K562 (cell line): ENCODE measurements at regions not wholly inside any gene's neighbourhood (a gene's known extent, or its start where the extent isn't known, plus 50 kb on each side); places are given as distances from the start of the nearest gene placed in this dataset.

Source experiments
- ATAC-seq: fragments of 200-7000 bp; cut with Tn5 transposase; 3 replicates; pipeline ENCODE4 v1.9.1; 2020; ENCODE audit warnings: moderate library complexity
- BruUV-seq: library from RNA; stranded (reverse); fragments of 400-500 nt; replicated peaks from 2 replicates; lab custom pipeline; 2021; lab: Mats Ljungman, UMichigan
- CTCF ChIA-PET: fragments of 300-600 bp; formaldehyde crosslinking; extraction: SDS; loops from one replicate; lab custom pipeline; 2021; ENCODE audit warnings: low intra/inter-chr PET ratio; lab: Yijun Ruan, JAX
- POLR2A ChIA-PET: fragments of 300-600, 350-650 bp; sonication (Branson Sonifier 250); formaldehyde crosslinking; extraction: SDS; loops from one replicate; lab custom pipeline; 2021; ENCODE audit warnings: antibody characterized with exemption, inconsistent platforms; lab: Yijun Ruan, JAX
- DNase-seq, 4 experiments: peaks; one replicate each; pipeline versions ENCODE4 v3.0.0 to v3.0.0-alpha.2; 2011 to 2018; ENCODE audit warnings: low spot score in 3 of 4, mixed read lengths in 3 of 4; ENCODE audit errors: extremely low read depth in 1 of 4
- FAIRE-seq: peaks from 2 replicates; lab custom pipeline; 2011; peaks lifted over from hg19 to GRCh38; lab: Jason Lieb, UNC
- H2AFZ ChIP-seq: 2 replicates; pipeline ENCODE4 v1.6.0; 2011; ENCODE audit warnings: low read depth, low read length, control low read depth, inconsistent platforms
- H3K27ac ChIP-seq: fragments of 200-600 bp; 3 replicates; pipeline ENCODE4 v1.8.0; 2011; ENCODE audit warnings: low read depth, mild to moderate bottlenecking, control low read depth, inconsistent platforms, low read length, moderate library complexity, mixed read lengths; ENCODE audit errors: extremely low read depth
- H3K27me3 ChIP-seq, 2 experiments: fragments of 300-600 bp in 1 of 2; 2 replicates in 1 of 2; 3 replicates in 1 of 2; pipeline versions ENCODE4 v1.6.0 to v1.8.0; 2011; ENCODE audit warnings: inconsistent platforms in 2 of 2, low read length in 2 of 2, mild to moderate bottlenecking in 1 of 2, mixed read lengths in 1 of 2, moderate library complexity in 1 of 2; ENCODE audit not compliant: control insufficient read depth in 2 of 2, insufficient read depth in 2 of 2
- H3K36me3 ChIP-seq: fragments of 300-600 bp; 3 replicates; pipeline ENCODE4 v1.8.0; 2011; ENCODE audit warnings: mild to moderate bottlenecking, low read length, inconsistent platforms; ENCODE audit not compliant: control insufficient read depth, insufficient read depth
- H3K4me1 ChIP-seq, 2 experiments: fragments of 200-600 bp in 1 of 2; replicated peaks in 1 of 2; 2 replicates in 1 of 2; 3 replicates in 1 of 2; pipeline versions ENCODE4 v1.5.1 to v1.8.0; 2011; ENCODE audit warnings: inconsistent platforms in 2 of 2, low read length in 2 of 2, mild to moderate bottlenecking in 1 of 2, mixed read lengths in 1 of 2, moderate library complexity in 1 of 2; ENCODE audit not compliant: control insufficient read depth in 2 of 2, insufficient read depth in 2 of 2
- H3K4me2 ChIP-seq: 2 replicates; pipeline ENCODE4 v1.6.1; 2011; ENCODE audit warnings: low read length, control low read depth, inconsistent platforms, mixed read lengths; ENCODE audit not compliant: insufficient read depth
- H3K4me3 ChIP-seq: fragments of 200-600 bp; sonication (generic), shearing (Covaris generic); 2 replicates; pipeline ENCODE4 v1.5.1; 2016; ENCODE audit warnings: control low read depth, inconsistent platforms
- H3K79me2 ChIP-seq: fragments of 200-600 bp; 3 replicates; pipeline ENCODE4 v1.8.0; 2011; ENCODE audit warnings: low read length, inconsistent platforms; ENCODE audit not compliant: control insufficient read depth, insufficient read depth
- H3K9ac ChIP-seq, 2 experiments: 2 replicates each; pipeline versions ENCODE4 v1.6.0 to v1.6.1; 2011; ENCODE audit warnings: low read depth in 2 of 2, low read length in 2 of 2, control low read depth in 1 of 2, inconsistent platforms in 1 of 2, mild to moderate bottlenecking in 1 of 2, mixed read lengths in 1 of 2; ENCODE audit not compliant: insufficient read depth in 1 of 2
- H3K9me1 ChIP-seq: one replicate; pipeline ENCODE4 v1.6.0; 2011; ENCODE audit warnings: inconsistent platforms, mild to moderate bottlenecking, low read length, moderate library complexity; ENCODE audit not compliant: control insufficient read depth, insufficient read depth
- H3K9me3 ChIP-seq: replicated peaks from 2 replicates; pipeline ENCODE4 v1.5.1; 2011; ENCODE audit warnings: low read depth, low read length, inconsistent platforms; ENCODE audit not compliant: control insufficient read depth, insufficient read depth
- H4K20me1 ChIP-seq: replicated peaks from 2 replicates; pipeline ENCODE4 v1.6.1; 2011; ENCODE audit warnings: low read length, inconsistent platforms, mixed read lengths; ENCODE audit not compliant: control insufficient read depth, insufficient read depth
- CEBPG ChIP-seq, 3 experiments: fragments of 200-800 bp in 1 of 3; sonication (Bioruptor generic) in 1 of 3; sonication (generic) in 1 of 3; formaldehyde crosslinking in 1 of 3; IDR thresholded peaks in 2 of 3; conservative IDR thresholded peaks in 1 of 3; 2 replicates each; pipeline versions ENCODE4 v1.6.1 to v1.8.0; 2016 to 2022; ENCODE audit warnings: missing compliant biosample characterization in 2 of 3, missing genetic modification characterization in 2 of 3, mild to moderate bottlenecking in 1 of 3, missing genetic modification reagents in 1 of 3
- CREB1 ChIP-seq, 2 experiments: sonication (generic) in 1 of 2; formaldehyde crosslinking in 1 of 2; IDR thresholded peaks; 2 replicates each; pipeline versions ENCODE4 v1.6.1 to v1.8.0; 2012 to 2022; ENCODE audit warnings: inconsistent platforms in 1 of 2, mild to moderate bottlenecking in 1 of 2, missing genetic modification reagents in 1 of 2, moderate library complexity in 1 of 2
- ESRRB ChIP-seq: fragments of 250-450 bp; sonication (Bioruptor Pico); IDR thresholded peaks from 2 replicates; pipeline ENCODE4 v1.5.0; 2020; ENCODE audit warnings: mild to moderate bottlenecking, moderate library complexity, borderline replicate concordance
- GABPB1 ChIP-seq: sonication (generic); formaldehyde crosslinking; IDR thresholded peaks from 2 replicates; pipeline ENCODE4 v1.8.0; 2022; ENCODE audit warnings: mild to moderate bottlenecking, missing genetic modification reagents
- IRF2 ChIP-seq: sonication (generic); formaldehyde crosslinking; IDR thresholded peaks from 2 replicates; pipeline ENCODE4 v1.8.1; 2022; ENCODE audit warnings: mild to moderate bottlenecking, missing genetic modification reagents
- MTF1 ChIP-seq: fragments of 250-450 bp; sonication (Bioruptor Pico); IDR thresholded peaks from 2 replicates; pipeline ENCODE4 v1.9.0; 2021; ENCODE audit warnings: moderate library complexity, mild to moderate bottlenecking, inconsistent platforms, borderline replicate concordance
- PTTG1 ChIP-seq: fragments of 450-650 bp; IDR thresholded peaks from 2 replicates; pipeline ENCODE4 v1.6.1; 2016; ENCODE audit warnings: low read depth, mild to moderate bottlenecking, missing genetic modification characterization, missing compliant biosample characterization
- RCOR1 ChIP-seq, 2 experiments: IDR thresholded peaks; 2 replicates each; pipeline ENCODE4 v1.6.1; 2012; ENCODE audit warnings: low read depth in 2 of 2, low read length in 2 of 2, borderline replicate concordance in 1 of 2, improper control_type of control experiment in 1 of 2
- TBL1XR1 ChIP-seq, 2 experiments: IDR thresholded peaks; 2 replicates each; pipeline ENCODE4 v1.6.1; 2012; ENCODE audit warnings: improper control_type of control experiment in 2 of 2, low read length in 2 of 2, mild to moderate bottlenecking in 1 of 2
- ZNF408 ChIP-seq: fragments of 250-450 bp; sonication (Bioruptor Pico); IDR thresholded peaks from 2 replicates; pipeline ENCODE4 v1.4.0; 2020; ENCODE audit warnings: low read depth, mild to moderate bottlenecking, moderate library complexity
- WGBS: fragments of 100-300 bp; shearing (Covaris generic); methylation state at CpG from one replicate; pipeline ENCODE4 v1.1.6; 2016; ENCODE audit warnings: low coverage, mixed read lengths; ENCODE audit not compliant: insufficient coverage; ENCODE audit errors: missing lambda C conversion rate; 5-methylcytosine and 5-hydroxymethylcytosine counted together
- in situ Hi-C: fragments of 300-500 bp; cut with MboI; formaldehyde crosslinking; loops from 4 replicates; pipeline ENCODE4 v1.15.0; 2018; ENCODE audit warnings: inconsistent platforms, mixed read lengths
- intact Hi-C: fragments of 100-400 bp; cut with micrococcal nuclease; formaldehyde crosslinking; loops from 2 replicates; pipeline ENCODE4 v1.14.2; 2022
- TF ChIP-seq, protein P1 (sequence below): fragments of 450-650 bp; formaldehyde crosslinking; IDR thresholded peaks from 2 replicates; pipeline ENCODE4 v1.4.0; 2020; ENCODE audit warnings: mild to moderate bottlenecking, moderate library complexity
- TF ChIP-seq, protein P2 (sequence below): fragments of 250-450 bp; sonication (Bioruptor Pico); IDR thresholded peaks from 2 replicates; pipeline ENCODE4 v1.5.0; 2020; ENCODE audit warnings: mild to moderate bottlenecking, borderline replicate concordance
- TF ChIP-seq, protein P3 (sequence below): fragments of 450-650 bp; IDR thresholded peaks from 2 replicates; pipeline ENCODE4 v1.6.1; 2018; ENCODE audit warnings: mild to moderate bottlenecking, low read depth; ENCODE audit not compliant: partially characterized antibody

DNA sequence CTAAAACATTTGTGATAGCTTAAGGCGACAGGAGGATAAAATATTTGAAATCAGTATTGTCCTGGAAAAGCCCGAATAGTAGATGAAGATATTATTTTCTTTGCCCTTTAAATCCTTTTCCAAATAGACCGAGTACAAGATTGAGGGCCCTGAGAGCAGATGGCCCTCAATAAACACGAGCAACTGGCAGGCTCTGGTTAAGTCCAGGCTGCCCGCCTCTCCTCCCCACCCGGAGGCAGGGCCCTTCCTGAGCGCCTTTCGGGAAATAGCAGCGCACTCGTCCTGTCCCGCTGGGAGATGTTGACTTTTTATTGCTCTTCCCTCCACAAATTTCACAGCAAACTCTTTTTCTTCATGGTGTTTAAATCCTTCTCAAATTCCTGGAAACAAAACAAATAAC is 50.8 kb upstream of the MAX start:
- no peak for ATAC-seq
- Histone ChIP-seq H3K4me1 (peaks cover 0 to 3% of the 10 kb centered on the region in 2 experiments; a peak in 2 of 5 replicates), H3K36me3 (no peaks in the 10 kb centered on the region), H3K4me3 (no peak overlapping the region), H3K9me1 (no peaks in the 10 kb centered on the region), H3K9me3 (no peaks in the 10 kb centered on the region), H3K4me2 (no peak overlapping the region), H2AFZ (no peak overlapping the region), H3K9ac (no peak overlapping the region), H3K27me3 (no peaks in the 10 kb centered on the region; a peak in 1 of 5 replicates), H3K79me2 (no peaks in the 10 kb centered on the region), H3K27ac (no peak overlapping the region), H4K20me1 (no peaks in the 10 kb centered on the region)
- no TSS peak for BruUV-seq
- CTCF ChIA-PET = no interaction called here
- POLR2A ChIA-PET = no interaction called here
- 21% methylated on average over 6 of the region's 11 CpGs for WGBS
- no peak for DNase-seq
- no peak for FAIRE-seq
- in situ Hi-C loops = loop anchor here (25.0 kb wide), 2 partner anchors 684 to 909 kb away; no protein-coding TSS in a partner anchor
- intact Hi-C loops = no loop called here
- TF ChIP-seq GABPB1 = no peak
- no peak for TF ChIP-seq RCOR1 (IDR thresholded peaks at IDR 0.05; ENCODE audit: borderline replicate concordance in 1 of 2, low read depth in 2 of 2, low read length in 2 of 2)
- TF ChIP-seq, protein P1, sequence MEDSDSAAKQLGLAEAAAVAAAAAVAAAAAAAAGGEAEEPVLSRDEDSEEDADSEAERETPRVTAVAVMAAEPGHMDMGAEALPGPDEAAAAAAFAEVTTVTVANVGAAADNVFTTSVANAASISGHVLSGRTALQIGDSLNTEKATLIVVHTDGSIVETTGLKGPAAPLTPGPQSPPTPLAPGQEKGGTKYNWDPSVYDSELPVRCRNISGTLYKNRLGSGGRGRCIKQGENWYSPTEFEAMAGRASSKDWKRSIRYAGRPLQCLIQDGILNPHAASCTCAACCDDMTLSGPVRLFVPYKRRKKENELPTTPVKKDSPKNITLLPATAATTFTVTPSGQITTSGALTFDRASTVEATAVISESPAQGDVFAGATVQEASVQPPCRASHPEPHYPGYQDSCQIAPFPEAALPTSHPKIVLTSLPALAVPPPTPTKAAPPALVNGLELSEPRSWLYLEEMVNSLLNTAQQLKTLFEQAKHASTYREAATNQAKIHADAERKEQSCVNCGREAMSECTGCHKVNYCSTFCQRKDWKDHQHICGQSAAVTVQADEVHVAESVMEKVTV = no peak
- TF ChIP-seq, protein P2, sequence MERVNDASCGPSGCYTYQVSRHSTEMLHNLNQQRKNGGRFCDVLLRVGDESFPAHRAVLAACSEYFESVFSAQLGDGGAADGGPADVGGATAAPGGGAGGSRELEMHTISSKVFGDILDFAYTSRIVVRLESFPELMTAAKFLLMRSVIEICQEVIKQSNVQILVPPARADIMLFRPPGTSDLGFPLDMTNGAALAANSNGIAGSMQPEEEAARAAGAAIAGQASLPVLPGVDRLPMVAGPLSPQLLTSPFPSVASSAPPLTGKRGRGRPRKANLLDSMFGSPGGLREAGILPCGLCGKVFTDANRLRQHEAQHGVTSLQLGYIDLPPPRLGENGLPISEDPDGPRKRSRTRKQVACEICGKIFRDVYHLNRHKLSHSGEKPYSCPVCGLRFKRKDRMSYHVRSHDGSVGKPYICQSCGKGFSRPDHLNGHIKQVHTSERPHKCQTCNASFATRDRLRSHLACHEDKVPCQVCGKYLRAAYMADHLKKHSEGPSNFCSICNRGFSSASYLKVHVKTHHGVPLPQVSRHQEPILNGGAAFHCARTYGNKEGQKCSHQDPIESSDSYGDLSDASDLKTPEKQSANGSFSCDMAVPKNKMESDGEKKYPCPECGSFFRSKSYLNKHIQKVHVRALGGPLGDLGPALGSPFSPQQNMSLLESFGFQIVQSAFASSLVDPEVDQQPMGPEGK (CRISPR knock-in tag) = no peak
- no peak for TF ChIP-seq MTF1 (CRISPR knock-in tag)
- TF ChIP-seq, protein P3, sequence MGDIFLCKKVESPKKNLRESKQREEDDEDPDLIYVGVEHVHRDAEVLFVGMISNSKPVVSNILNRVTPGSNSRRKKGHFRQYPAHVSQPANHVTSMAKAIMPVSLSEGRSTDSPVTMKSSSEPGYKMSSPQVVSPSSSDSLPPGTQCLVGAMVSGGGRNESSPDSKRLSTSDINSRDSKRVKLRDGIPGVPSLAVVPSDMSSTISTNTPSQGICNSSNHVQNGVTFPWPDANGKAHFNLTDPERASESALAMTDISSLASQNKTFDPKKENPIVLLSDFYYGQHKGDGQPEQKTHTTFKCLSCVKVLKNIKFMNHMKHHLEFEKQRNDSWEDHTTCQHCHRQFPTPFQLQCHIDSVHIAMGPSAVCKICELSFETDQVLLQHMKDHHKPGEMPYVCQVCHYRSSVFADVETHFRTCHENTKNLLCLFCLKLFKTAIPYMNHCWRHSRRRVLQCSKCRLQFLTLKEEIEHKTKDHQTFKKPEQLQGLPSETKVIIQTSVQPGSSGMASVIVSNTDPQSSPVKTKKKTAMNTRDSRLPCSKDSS = no peak
- no peak for TF ChIP-seq TBL1XR1 (IDR thresholded peaks at IDR 0.05; ENCODE audit: low read length in 2 of 2)
- no peak for TF ChIP-seq PTTG1 (tag)
- no peak for TF ChIP-seq CREB1 (IDR thresholded peaks at IDR 0.05)
- no peak for TF ChIP-seq CREB1 (CRISPR knock-in tag; IDR thresholded peaks at IDR 0.05)
- TF ChIP-seq ESRRB (CRISPR knock-in tag) = no peak
- no peak for TF ChIP-seq IRF2 (CRISPR knock-in tag)
- TF ChIP-seq ZNF408 = no peak
- TF ChIP-seq CEBPG (CRISPR knock-in tag; IDR thresholded peaks at IDR 0.05) = no peak
- TF ChIP-seq CEBPG (tag; conservative IDR thresholded peaks at IDR 0.05 in 1 of 2, IDR thresholded peaks at IDR 0.05 in 1 of 2) = no peak
